ENCODE measurements at regions not wholly inside any gene's neighbourhood (a gene's known extent, or its start where the extent isn't known, plus 50 kb on each side); places are given as distances from the start of the nearest gene placed in this dataset.

- H3K9me3 ChIP-seq, result no peaks in the 10 kb centered on the region
- intact Hi-C loops (cut with DNase I), result no loop called here
- DNase-seq (no peak), ATAC-seq (no peak)
- H3K4me1 ChIP-seq, result no peaks in the 10 kb centered on the region
- peaks cover 0 to 4% of the 10 kb centered on the region in 2 donors for H3K27me3 ChIP-seq
- TF ChIP-seq CTCF (IDR thresholded peaks at IDR 0.05) (no peak), POLR2A (IDR thresholded peaks at IDR 0.05) (no peak)
- H3K36me3 ChIP-seq (replicated peaks in 1 of 2; ENCODE audit: insufficient read depth in 1 of 2, low read depth in 2 of 2), result no peaks in the 10 kb centered on the region
- no peak overlapping the region for H3K4me3 ChIP-seq
- WGBS, 2 donors, result 74 to 76% methylated on average over 2 of the region's 2 CpGs
- no peak overlapping the region for H3K27ac ChIP-seq
Observed at GRCh38 chr15:26045516-26045915, 182.4 kb upstream of the ATP10A start.

GRCh38 chr15:26043018-26043417, 179.9 kb upstream of the ATP10A start:
- ATAC-seq (no peak), DNase-seq (no peak)
- Histone ChIP-seq H3K9me3 (no peaks in the 10 kb centered on the region), H3K27ac (no peak overlapping the region), H3K4me3 (no peak overlapping the region), H3K27me3 (peaks cover 0 to 4% of the 10 kb centered on the region in 2 donors), H3K4me1 (no peaks in the 10 kb centered on the region), H3K36me3 (replicated peaks in 1 of 2; ENCODE audit: insufficient read depth in 1 of 2, low read depth in 2 of 2) (no peaks in the 10 kb centered on the region)
- WGBS, 2 donors, result 29 to 36% methylated on average over 2 of the region's 2 CpGs
- TF ChIP-seq CTCF (IDR thresholded peaks at IDR 0.05) (no peak), POLR2A (IDR thresholded peaks at IDR 0.05) (no peak)
- intact Hi-C loops (cut with DNase I), result no loop called here

GRCh38 chr15:26038693-26039092, 175.6 kb upstream of the ATP10A start:
- DNase-seq (no peak), ATAC-seq (no peak)
- intact Hi-C loops (cut with DNase I), result no loop called here
- Histone ChIP-seq H3K9me3 (no peaks in the 10 kb centered on the region), H3K36me3 (replicated peaks in 1 of 2; ENCODE audit: insufficient read depth in 1 of 2, low read depth in 2 of 2) (no peaks in the 10 kb centered on the region), H3K4me1 (no peaks in the 10 kb centered on the region), H3K27ac (no peak overlapping the region), H3K4me3 (no peak overlapping the region), H3K27me3 (no peaks in the 10 kb centered on the region)
- TF ChIP-seq POLR2A (IDR thresholded peaks at IDR 0.05) (no peak), CTCF (IDR thresholded peaks at IDR 0.05) (no peak)
- 50 to 53% methylated on average over 6 of the region's 6 CpGs for WGBS, 2 donors

GRCh38 chr15:26037369-26037768, 174.2 kb upstream of the ATP10A start:
- Histone ChIP-seq H3K27ac (no peak overlapping the region), H3K9me3 (no peaks in the 10 kb centered on the region), H3K36me3 (replicated peaks in 1 of 2; ENCODE audit: insufficient read depth in 1 of 2, low read depth in 2 of 2) (no peaks in the 10 kb centered on the region), H3K4me3 (no peak overlapping the region), H3K27me3 (no peaks in the 10 kb centered on the region), H3K4me1 (no peaks in the 10 kb centered on the region)
- intact Hi-C loops (cut with DNase I), result no loop called here
- TF ChIP-seq CTCF (IDR thresholded peaks at IDR 0.05), result peak in 4 of 7 experiments; percentile 20 to 30 (median 26)
- no peak for TF ChIP-seq POLR2A (IDR thresholded peaks at IDR 0.05)
- DNase-seq, result no peak
- WGBS, 2 donors, result 9 to 10% methylated on average over 1 of the region's 1 CpG
- no peak for ATAC-seq

GRCh38 chr15:26033493-26033892, 170.4 kb upstream of the ATP10A start:
- intact Hi-C loops (cut with DNase I), result no loop called here
- DNase-seq (no peak), ATAC-seq (no peak)
- Histone ChIP-seq H3K4me1 (no peaks in the 10 kb centered on the region), H3K36me3 (replicated peaks in 1 of 2; ENCODE audit: insufficient read depth in 1 of 2, low read depth in 2 of 2) (no peaks in the 10 kb centered on the region), H3K27ac (no peak overlapping the region), H3K4me3 (no peak overlapping the region), H3K9me3 (no peaks in the 10 kb centered on the region), H3K27me3 (no peaks in the 10 kb centered on the region)
- TF ChIP-seq POLR2A (IDR thresholded peaks at IDR 0.05), result no peak
- TF ChIP-seq CTCF (IDR thresholded peaks at IDR 0.05), result no peak
- 45 to 49% methylated on average over 2 of the region's 2 CpGs for WGBS, 2 donors

All from body of pancreas (tissue), 4 donors.